GM12878 (cell line): ENCODE measurements at regions not wholly inside any gene's neighbourhood (a gene's known extent, or its start where the extent isn't known, plus 50 kb on each side); places are given as distances from the start of the nearest gene placed in this dataset.
A peak's percentile ranks its signal among the peaks of the same experiment; 100 is the strongest.

Experiments used
- ATAC-seq: fragments of 200-7000 bp; cut with Tn5 transposase; 3 replicates; pipeline ENCODE4 v1.9.1; 2020; ENCODE audit warnings: mild to moderate bottlenecking, moderate library complexity
- BruUV-seq: library from RNA; stranded (reverse); fragments of 400-500 nt; replicated peaks from 2 replicates; lab custom pipeline; 2021; lab: Mats Ljungman, UMichigan
- CTCF ChIA-PET: fragments of 300-600 bp; sonication (Branson Sonifier 250); formaldehyde crosslinking; extraction: SDS; loops from one replicate; lab custom pipeline; 2021; ENCODE audit warnings: inconsistent platforms; lab: Yijun Ruan, JAX
- POLR2A ChIA-PET: fragments of 350-600 bp; formaldehyde crosslinking; extraction: SDS; loops from one replicate; lab custom pipeline; 2021; ENCODE audit warnings: inconsistent platforms; lab: Charles Lee
- RAD21 ChIA-PET: fragments of 300-600 bp; sonication (Branson Sonifier 250); formaldehyde crosslinking; loops from one replicate; lab custom pipeline; 2023; ENCODE audit warnings: antibody characterized with exemption; ENCODE audit not compliant: unreplicated experiment; lab: Charles Lee
- SMC1A ChIA-PET: fragments of 300-600 bp; sonication (Branson Sonifier 250); formaldehyde crosslinking; loops from one replicate; lab custom pipeline; 2023; ENCODE audit not compliant: unreplicated experiment, uncharacterized antibody; lab: Charles Lee
- DNase-seq: peaks from one replicate; pipeline ENCODE4 v3.0.0-alpha.2; 2011; ENCODE audit warnings: low read depth, low spot score
- FAIRE-seq: peaks from 3 replicates; lab custom pipeline; 2011; peaks lifted over from hg19 to GRCh38; lab: Jason Lieb, UNC
- H2AFZ ChIP-seq: 2 replicates; pipeline ENCODE4 v1.6.0; 2011; ENCODE audit warnings: low read depth, low read length, control low read depth; ENCODE audit not compliant: control insufficient read depth
- H3K27ac ChIP-seq: 2 replicates; pipeline ENCODE4 v1.5.1; 2011; ENCODE audit warnings: control low read depth; ENCODE audit not compliant: control insufficient read depth, insufficient read depth
- H3K27me3 ChIP-seq, 2 experiments: replicated peaks in 1 of 2; 2 replicates each; pipeline versions ENCODE4 v1.6.0 to v1.6.1; 2011; ENCODE audit warnings: low read length in 1 of 2; ENCODE audit not compliant: control insufficient read depth in 2 of 2, insufficient read depth in 2 of 2
- H3K36me3 ChIP-seq, 2 experiments: 2 replicates each; pipeline ENCODE4 v1.5.1; 2011; ENCODE audit warnings: low read length in 1 of 2; ENCODE audit not compliant: control insufficient read depth in 2 of 2, insufficient read depth in 2 of 2
- H3K4me1 ChIP-seq: 2 replicates; pipeline ENCODE4 v1.6.1; 2011; ENCODE audit warnings: mild to moderate bottlenecking, low read length, moderate library complexity, mixed read lengths; ENCODE audit not compliant: control insufficient read depth, insufficient read depth
- H3K4me2 ChIP-seq: 2 replicates; pipeline ENCODE4 v1.6.0; 2011; ENCODE audit warnings: control low read depth; ENCODE audit not compliant: control insufficient read depth, insufficient read depth
- H3K4me3 ChIP-seq: fragments of 200-600 bp; sonication (generic); 2 replicates; pipeline ENCODE4 v1.5.1; 2016
- H3K79me2 ChIP-seq: 2 replicates; pipeline ENCODE4 v1.6.0; 2011; ENCODE audit warnings: low read length; ENCODE audit not compliant: control insufficient read depth, insufficient read depth
- H3K9ac ChIP-seq: 2 replicates; pipeline ENCODE4 v1.8.0; 2011; ENCODE audit warnings: low read length, control low read depth, mixed read lengths; ENCODE audit not compliant: control insufficient read depth, insufficient read depth
- H3K9me3 ChIP-seq: replicated peaks from 3 replicates; pipeline ENCODE4 v1.5.1; 2011; ENCODE audit warnings: mild to moderate bottlenecking, low read length; ENCODE audit not compliant: control insufficient read depth, insufficient read depth
- H4K20me1 ChIP-seq: 2 replicates; pipeline ENCODE4 v1.6.0; 2011; ENCODE audit not compliant: control insufficient read depth, insufficient read depth
- BHLHE40 ChIP-seq, 2 experiments: fragments of 450-650 bp in 1 of 2; IDR thresholded peaks; 2 replicates each; pipeline ENCODE4 v1.6.1; 2011 to 2017; ENCODE audit warnings: low read depth in 2 of 2, borderline replicate concordance in 1 of 2, improper control_type of control experiment in 1 of 2, low read length in 1 of 2, mild to moderate bottlenecking in 1 of 2
- E2F8 ChIP-seq: fragments of 450-650 bp; IDR thresholded peaks from 2 replicates; pipeline ENCODE4 v1.6.1; 2018; ENCODE audit warnings: mild to moderate bottlenecking, low read depth, moderate library complexity; ENCODE audit not compliant: partially characterized antibody
- ESRRA ChIP-seq: IDR thresholded peaks from 2 replicates; pipeline ENCODE4 v1.6.1; 2012; ENCODE audit warnings: mild to moderate bottlenecking, low read length, improper control_type of control experiment
- KDM1A ChIP-seq: fragments of 200-600 bp; sonication (generic); IDR thresholded peaks from 2 replicates; pipeline ENCODE4 v1.6.1; 2016; ENCODE audit warnings: borderline replicate concordance
- LARP7 ChIP-seq: fragments of 450-650 bp; IDR thresholded peaks from 2 replicates; pipeline ENCODE4 v1.6.1; 2017; ENCODE audit warnings: mild to moderate bottlenecking
- NFXL1 ChIP-seq: fragments of 450-650 bp; IDR thresholded peaks from 2 replicates; pipeline ENCODE4 v1.6.1; 2017; ENCODE audit warnings: antibody characterized with exemption, mild to moderate bottlenecking, borderline replicate concordance
- NRF1 ChIP-seq: conservative IDR thresholded peaks from 2 replicates; pipeline ENCODE4 v1.6.1; 2011; ENCODE audit warnings: mild to moderate bottlenecking, low read depth, low read length, improper control_type of control experiment
- POLR2A ChIP-seq: IDR thresholded peaks from 2 replicates; pipeline ENCODE4 v1.6.1; 2011; ENCODE audit warnings: low read depth, mild to moderate bottlenecking, low read length
- RELB ChIP-seq: fragments of 450-650 bp; IDR thresholded peaks from 2 replicates; pipeline ENCODE4 v1.6.1; 2017; ENCODE audit warnings: low read depth, mild to moderate bottlenecking, moderate library complexity
- RUNX3 ChIP-seq: IDR thresholded peaks from 2 replicates; pipeline ENCODE4 v1.6.1; 2012; ENCODE audit warnings: low read length, inconsistent platforms
- SREBF1 ChIP-seq: IDR thresholded peaks from 2 replicates; pipeline ENCODE4 v1.6.1; 2012; ENCODE audit warnings: mild to moderate bottlenecking, low read length
- TCF3 ChIP-seq: IDR thresholded peaks from 2 replicates; pipeline ENCODE4 v1.6.1; 2012; ENCODE audit warnings: low read depth, mild to moderate bottlenecking, low read length, borderline replicate concordance; ENCODE audit not compliant: insufficient read depth
- ZNF274 ChIP-seq: IDR thresholded peaks from one replicate; pipeline ENCODE4 v1.8.0; 2011; ENCODE audit not compliant: insufficient read length, insufficient read depth
- WGBS: methylation state at CpG from one replicate; pipeline ENCODE4 v1.1.6; 2016; ENCODE audit warnings: low lambda C conversion rate; ENCODE audit not compliant: insufficient replicate concordance, insufficient coverage; ENCODE audit errors: missing lambda C conversion rate; 5-methylcytosine and 5-hydroxymethylcytosine counted together
- in situ Hi-C: fragments of 300-500 bp; cut with MboI; formaldehyde crosslinking; loops from 9 replicates; pipeline ENCODE4 v1.14.3; 2018; ENCODE audit warnings: mixed read lengths
- intact Hi-C: fragments of 100-400 bp; cut with micrococcal nuclease; formaldehyde crosslinking; loops from one replicate; pipeline ENCODE4 v1.14.2; 2022; ENCODE audit not compliant: unreplicated experiment

DNA sequence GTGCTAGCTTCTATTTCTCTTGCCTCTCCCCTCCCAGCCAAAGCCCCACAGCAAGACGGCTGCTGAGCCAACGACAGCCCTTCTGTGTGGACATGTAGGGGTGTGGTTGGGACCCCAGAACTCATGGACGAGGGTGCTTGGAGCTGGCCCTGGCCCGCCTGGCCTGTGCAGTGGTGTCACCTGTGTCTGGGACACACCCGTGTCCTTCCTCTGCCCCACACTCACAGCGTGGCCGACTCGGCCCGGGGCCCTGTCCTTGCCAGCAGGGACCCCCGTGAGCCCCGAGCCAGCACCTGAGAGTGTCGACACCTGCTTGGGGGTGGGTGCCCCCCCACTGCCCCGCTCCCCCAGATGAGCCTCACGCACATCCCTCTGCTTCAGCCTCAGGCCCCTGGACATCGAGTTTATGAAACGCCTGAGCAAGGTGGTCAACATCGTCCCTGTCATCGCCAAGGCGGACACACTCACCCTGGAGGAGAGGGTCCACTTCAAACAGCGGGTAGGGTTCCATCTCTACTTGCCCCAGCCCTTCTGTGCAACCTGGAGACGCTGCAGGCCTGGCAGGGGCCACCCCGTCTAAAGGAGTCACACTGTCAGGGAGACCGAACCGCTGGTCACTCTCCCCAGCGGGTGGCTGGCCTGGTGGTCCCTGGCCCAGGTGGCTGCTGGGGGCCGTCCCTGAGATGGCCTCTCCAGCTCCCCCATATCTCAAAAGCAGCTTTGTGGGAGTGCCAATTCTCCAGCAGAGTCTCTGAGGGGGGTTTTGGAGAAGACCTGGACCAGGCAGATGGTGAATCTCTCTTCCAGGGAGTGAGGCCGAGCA lies 349.8 kb downstream of the SEC14L1 start (continued):
- TF ChIP-seq E2F8 (no peak), POLR2A (peak; percentile 58)
- TF ChIP-seq, all 136 proteins: peak for 1

DNA sequence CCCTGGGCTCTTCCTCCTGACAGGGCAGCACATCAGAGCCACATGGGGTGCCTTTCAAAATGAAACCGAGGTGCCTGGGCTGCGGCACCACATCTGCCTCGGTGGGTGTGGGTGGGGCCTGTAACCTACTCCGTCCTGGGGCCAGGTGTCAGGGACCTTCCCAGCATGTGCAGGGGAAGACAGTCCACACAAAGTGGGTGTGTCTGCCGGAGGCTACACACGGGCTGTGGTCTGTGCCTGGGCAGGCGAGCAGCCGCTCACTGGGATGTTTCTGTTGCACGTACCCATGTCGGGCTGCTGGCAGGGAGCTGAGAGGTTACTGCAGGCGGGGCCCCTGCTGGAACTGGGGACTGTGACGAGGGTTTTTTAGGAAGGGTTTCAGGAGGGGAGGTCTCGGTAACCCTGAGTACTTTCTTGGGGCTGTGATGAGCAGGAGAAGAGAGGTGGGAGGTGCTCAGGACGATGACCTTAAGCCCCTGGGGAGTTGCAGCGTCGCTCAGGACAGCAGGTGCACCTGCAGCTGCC lies 351.2 kb downstream of the SEC14L1 start:
- 7% methylated on average over 16 of the region's 16 CpGs for WGBS
- Histone ChIP-seq H3K4me3 (no peak overlapping the region), H3K9ac (no peak overlapping the region), H4K20me1 (no peaks in the 10 kb centered on the region), H3K4me1 (peaks cover 16% of the 10 kb centered on the region), H2AFZ (no peak overlapping the region), H3K27ac (no peak overlapping the region), H3K36me3 (peaks cover 34 to 73% of the 10 kb centered on the region in 2 experiments), H3K9me3 (no peaks in the 10 kb centered on the region), H3K27me3 (no peaks in the 10 kb centered on the region), H3K79me2 (no peaks in the 10 kb centered on the region), H3K4me2 (peak overlapping the region; percentile 22; the same call in 1 of the 2 replicates)
- POLR2A ChIA-PET: no interaction called here
- CTCF ChIA-PET: interaction anchor here (0.6 to 4.6 kb wide), 6 partner anchors 17 to 160 kb away, joined by 3 to 45 read pairs (median 3); no protein-coding TSS in a partner anchor
- SMC1A ChIA-PET: interaction anchor here (1.2 to 2.4 kb wide), 3 partner anchors 30 to 62 kb away, joined by 3 to 12 read pairs (median 8); no protein-coding TSS in a partner anchor
- intact Hi-C loops (no loop called here), in situ Hi-C loops (loop anchor here (5.0 kb wide), 2 partner anchors 65 to 165 kb away; no protein-coding TSS in a partner anchor)
- FAIRE-seq (no peak), DNase-seq (no peak), ATAC-seq (peak; percentile 25; the same call in 2 of the 3 replicates)
- RAD21 ChIA-PET: interaction anchor here (0.6 kb wide), 1 partner anchor 352 kb away, joined by 3 read pairs; no protein-coding TSS in a partner anchor
- BruUV-seq: no TSS peak
- TF ChIP-seq RELB (no peak), BHLHE40 (IDR thresholded peaks at IDR 0.05; ENCODE audit: borderline replicate concordance in 1 of 2, low read depth in 2 of 2, low read length in 1 of 2) (peak in 1 of 2 experiments; percentile 32; a peak in 1 of 4 replicates), SREBF1 (no peak), TCF3 (no peak), ZNF274 (no peak), LARP7 (no peak), RUNX3 (peak; percentile 51), NRF1 (no peak), KDM1A (no peak), POLR2A (peak; percentile 32), NFXL1 (no peak), ESRRA (no peak)
